ENCODE measurements at regions not wholly inside any gene's neighbourhood (a gene's known extent, or its start where the extent isn't known, plus 50 kb on each side); places are given as distances from the start of the nearest gene placed in this dataset.

DNA sequence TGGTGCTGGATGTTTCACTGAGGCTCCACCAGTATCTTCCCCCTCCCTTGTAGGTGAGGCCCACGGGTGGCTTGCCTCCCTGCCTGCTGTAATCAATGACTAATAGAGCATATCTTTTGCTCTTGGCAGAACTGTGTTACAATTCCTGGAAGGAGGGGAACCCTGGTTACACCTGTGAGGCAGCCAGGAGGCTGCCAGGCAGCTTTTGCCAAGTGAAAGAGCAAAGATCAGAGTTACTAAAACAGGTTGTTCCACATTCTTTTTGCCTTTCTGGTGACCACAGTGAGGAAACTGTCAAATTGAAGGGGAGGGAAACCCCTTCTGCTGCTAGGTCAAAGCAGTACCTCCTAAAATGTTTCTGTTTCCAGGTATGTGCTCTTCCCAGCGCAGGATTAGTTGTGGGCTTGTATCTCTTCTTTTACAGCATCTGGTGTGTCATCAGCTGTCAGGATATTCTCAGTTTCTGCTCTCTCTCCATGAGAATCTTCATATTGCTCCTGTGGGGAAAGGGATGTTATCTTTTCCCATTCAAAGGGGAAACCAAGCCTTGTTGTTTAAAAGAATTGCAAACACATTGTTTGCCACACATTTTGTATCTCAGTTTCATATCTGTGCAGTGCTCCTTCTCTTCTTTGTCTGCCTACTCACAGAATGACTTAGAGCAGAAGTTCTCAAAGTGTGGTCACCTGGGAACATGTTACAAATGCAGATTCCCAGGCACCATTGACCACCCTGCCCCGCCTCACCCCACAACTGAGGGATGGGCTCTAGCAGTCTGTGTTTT lies 137.4 kb upstream of the UMPS start:
- Histone ChIP-seq H3K27ac (peak overlapping the region in 1 of 2 donors; percentile 3), H3K4me1 (peaks cover 0 to 9% of the 10 kb centered on the region in 2 donors), H3K9me3 (no peaks in the 10 kb centered on the region), H3K4me3 (no peak overlapping the region), H3K27me3 (no peaks in the 10 kb centered on the region), H3K36me3 (no peaks in the 10 kb centered on the region)
- intact Hi-C loops (cut with DNase I; ENCODE audit: low total_unique reads): no loop called here
- peak in 1 of 2 donors; percentile 43 for DNase-seq (ENCODE audit: low spot score in 2 of 2)
- TF ChIP-seq POLR2A (IDR thresholded peaks at IDR 0.05): no peak

DNA sequence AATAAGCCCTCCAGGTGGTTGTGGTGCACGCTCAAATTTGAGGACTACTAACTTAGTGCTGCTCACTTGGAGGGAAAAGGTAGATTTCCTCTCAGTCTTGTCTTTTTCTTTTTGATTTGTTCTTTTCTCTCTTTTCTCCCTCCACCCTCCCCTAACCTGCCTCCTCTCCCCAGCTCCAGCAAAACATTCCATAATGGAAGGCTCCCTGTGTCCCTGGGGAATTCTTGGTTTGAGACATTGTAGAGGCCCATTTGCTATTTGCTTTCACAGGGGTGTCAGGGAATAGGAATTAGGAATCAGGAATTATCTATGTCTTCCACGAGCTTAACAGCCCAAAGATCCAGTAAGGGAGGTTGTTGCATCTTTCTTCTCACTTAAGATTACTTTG lies 136.8 kb upstream of the UMPS start:
- DNase-seq (ENCODE audit: low spot score in 2 of 2): no peak
- Histone ChIP-seq H3K36me3 (no peaks in the 10 kb centered on the region), H3K4me3 (no peak overlapping the region), H3K27me3 (no peaks in the 10 kb centered on the region), H3K9me3 (no peaks in the 10 kb centered on the region), H3K27ac (peak overlapping the region in 1 of 2 donors; percentile 3), H3K4me1 (peaks cover 0 to 9% of the 10 kb centered on the region in 2 donors)
- TF ChIP-seq POLR2A (IDR thresholded peaks at IDR 0.05) (no peak), POLR2AphosphoS5 (IDR thresholded peaks at IDR 0.05) (no peak)
- TF ChIP-seq, protein P1, sequence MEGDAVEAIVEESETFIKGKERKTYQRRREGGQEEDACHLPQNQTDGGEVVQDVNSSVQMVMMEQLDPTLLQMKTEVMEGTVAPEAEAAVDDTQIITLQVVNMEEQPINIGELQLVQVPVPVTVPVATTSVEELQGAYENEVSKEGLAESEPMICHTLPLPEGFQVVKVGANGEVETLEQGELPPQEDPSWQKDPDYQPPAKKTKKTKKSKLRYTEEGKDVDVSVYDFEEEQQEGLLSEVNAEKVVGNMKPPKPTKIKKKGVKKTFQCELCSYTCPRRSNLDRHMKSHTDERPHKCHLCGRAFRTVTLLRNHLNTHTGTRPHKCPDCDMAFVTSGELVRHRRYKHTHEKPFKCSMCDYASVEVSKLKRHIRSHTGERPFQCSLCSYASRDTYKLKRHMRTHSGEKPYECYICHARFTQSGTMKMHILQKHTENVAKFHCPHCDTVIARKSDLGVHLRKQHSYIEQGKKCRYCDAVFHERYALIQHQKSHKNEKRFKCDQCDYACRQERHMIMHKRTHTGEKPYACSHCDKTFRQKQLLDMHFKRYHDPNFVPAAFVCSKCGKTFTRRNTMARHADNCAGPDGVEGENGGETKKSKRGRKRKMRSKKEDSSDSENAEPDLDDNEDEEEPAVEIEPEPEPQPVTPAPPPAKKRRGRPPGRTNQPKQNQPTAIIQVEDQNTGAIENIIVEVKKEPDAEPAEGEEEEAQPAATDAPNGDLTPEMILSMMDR (IDR thresholded peaks at IDR 0.05): no peak
- intact Hi-C loops (cut with DNase I; ENCODE audit: low total_unique reads): no loop called here

DNA sequence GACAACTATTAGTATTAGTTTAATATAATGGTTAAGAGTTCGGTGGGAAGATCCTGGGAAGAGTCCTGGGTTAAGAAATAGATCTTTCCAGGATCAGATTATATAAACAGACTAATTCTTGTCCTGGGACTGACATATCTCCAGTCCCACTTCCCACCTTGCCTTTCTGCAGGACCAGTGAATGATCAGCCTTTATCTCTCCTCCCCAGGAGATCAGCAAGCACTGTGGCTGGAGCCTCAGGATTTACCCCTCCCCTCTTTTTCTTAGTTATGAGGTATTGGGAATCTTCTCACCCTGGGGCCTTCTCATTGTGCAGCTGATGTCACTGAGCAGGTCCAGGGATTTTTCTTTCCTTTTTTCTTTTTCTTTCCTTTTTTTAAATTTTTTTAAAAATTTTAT lies 135.7 kb upstream of the UMPS start:
- no peaks in the 10 kb centered on the region for H3K27me3 ChIP-seq
- intact Hi-C loops (cut with DNase I; ENCODE audit: low total_unique reads): no loop called here
- no peaks in the 10 kb centered on the region for H3K36me3 ChIP-seq
- peaks cover 0 to 9% of the 10 kb centered on the region in 2 donors for H3K4me1 ChIP-seq
- TF ChIP-seq, protein P1 (IDR thresholded peaks at IDR 0.05): no peak
- H3K4me3 ChIP-seq: no peak overlapping the region
- H3K27ac ChIP-seq: no peak overlapping the region
- no peak for DNase-seq (ENCODE audit: low spot score in 2 of 2)
- H3K9me3 ChIP-seq: no peaks in the 10 kb centered on the region

DNA sequence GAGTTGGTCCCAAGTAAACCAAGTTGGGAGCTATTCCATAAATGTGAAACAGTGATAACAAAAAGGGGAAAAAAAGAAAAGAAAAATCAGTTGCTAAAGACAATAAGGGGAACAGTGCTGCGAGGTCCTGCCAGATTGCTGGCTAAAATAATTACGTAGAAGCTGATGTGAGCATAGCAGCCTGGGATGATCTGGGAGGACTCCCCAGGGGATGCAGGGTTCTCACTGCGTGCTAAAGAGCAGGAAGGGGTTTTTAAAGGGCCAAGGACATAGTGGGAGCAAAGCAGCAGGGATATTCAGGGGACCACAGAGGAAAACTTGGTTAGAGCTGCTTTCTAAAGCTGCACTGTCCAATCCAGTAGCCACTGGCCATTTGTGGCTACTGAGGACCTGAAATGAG lies 133.0 kb upstream of the UMPS start:
- Histone ChIP-seq H3K4me3 (no peak overlapping the region), H3K27me3 (no peaks in the 10 kb centered on the region), H3K9me3 (no peaks in the 10 kb centered on the region), H3K27ac (no peak overlapping the region), H3K36me3 (no peaks in the 10 kb centered on the region), H3K4me1 (peaks cover 0 to 9% of the 10 kb centered on the region in 2 donors)
- intact Hi-C loops (cut with DNase I; ENCODE audit: low total_unique reads): no loop called here
- TF ChIP-seq, protein P1 (IDR thresholded peaks at IDR 0.05): no peak
- TF ChIP-seq POLR2A (IDR thresholded peaks at IDR 0.05): no peak
- TF ChIP-seq POLR2AphosphoS5 (IDR thresholded peaks at IDR 0.05): no peak
- DNase-seq (ENCODE audit: low spot score in 2 of 2): no peak

DNA sequence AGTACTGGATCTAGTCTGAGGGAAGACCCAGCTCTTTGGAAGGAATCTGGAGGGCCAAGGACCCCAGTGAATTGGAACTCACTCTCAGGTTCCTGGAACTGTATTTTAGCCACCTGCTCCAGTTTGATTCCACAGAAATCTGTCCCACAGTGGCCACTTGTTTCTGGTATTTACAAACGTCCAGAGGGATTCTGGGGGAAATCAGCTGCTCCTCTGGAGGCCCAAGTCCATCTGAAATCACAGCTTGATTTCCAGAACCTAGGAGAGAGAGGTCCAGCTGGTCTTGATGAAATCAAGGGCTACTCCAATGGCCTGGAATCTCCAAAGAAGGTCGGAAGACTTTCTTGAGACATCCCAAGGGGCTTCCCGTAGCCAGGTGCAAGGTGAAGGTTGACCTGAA lies 132.3 kb upstream of the UMPS start:
- intact Hi-C loops (cut with DNase I; ENCODE audit: low total_unique reads): no loop called here
- H3K4me1 ChIP-seq: peaks cover 0 to 2% of the 10 kb centered on the region in 2 donors
- no peak for DNase-seq (ENCODE audit: low spot score in 2 of 2)
- H3K27me3 ChIP-seq: no peaks in the 10 kb centered on the region
- H3K4me3 ChIP-seq: no peak overlapping the region
- TF ChIP-seq POLR2AphosphoS5 (IDR thresholded peaks at IDR 0.05) (no peak), POLR2A (IDR thresholded peaks at IDR 0.05) (no peak)
- TF ChIP-seq, protein P1 (IDR thresholded peaks at IDR 0.05): no peak
- no peaks in the 10 kb centered on the region for H3K9me3 ChIP-seq
- H3K36me3 ChIP-seq: no peaks in the 10 kb centered on the region
- H3K27ac ChIP-seq: no peak overlapping the region
